ENCODE measurements at regions not wholly inside any gene's neighbourhood (a gene's known extent, or its start where the extent isn't known, plus 50 kb on each side); places are given as distances from the start of the nearest gene placed in this dataset.
"Not testable (repeated sequence)": the region's sequence is repeated elsewhere in the genome, so short reads cannot be mapped to it uniquely, and the experiment has no call there.

DNA sequence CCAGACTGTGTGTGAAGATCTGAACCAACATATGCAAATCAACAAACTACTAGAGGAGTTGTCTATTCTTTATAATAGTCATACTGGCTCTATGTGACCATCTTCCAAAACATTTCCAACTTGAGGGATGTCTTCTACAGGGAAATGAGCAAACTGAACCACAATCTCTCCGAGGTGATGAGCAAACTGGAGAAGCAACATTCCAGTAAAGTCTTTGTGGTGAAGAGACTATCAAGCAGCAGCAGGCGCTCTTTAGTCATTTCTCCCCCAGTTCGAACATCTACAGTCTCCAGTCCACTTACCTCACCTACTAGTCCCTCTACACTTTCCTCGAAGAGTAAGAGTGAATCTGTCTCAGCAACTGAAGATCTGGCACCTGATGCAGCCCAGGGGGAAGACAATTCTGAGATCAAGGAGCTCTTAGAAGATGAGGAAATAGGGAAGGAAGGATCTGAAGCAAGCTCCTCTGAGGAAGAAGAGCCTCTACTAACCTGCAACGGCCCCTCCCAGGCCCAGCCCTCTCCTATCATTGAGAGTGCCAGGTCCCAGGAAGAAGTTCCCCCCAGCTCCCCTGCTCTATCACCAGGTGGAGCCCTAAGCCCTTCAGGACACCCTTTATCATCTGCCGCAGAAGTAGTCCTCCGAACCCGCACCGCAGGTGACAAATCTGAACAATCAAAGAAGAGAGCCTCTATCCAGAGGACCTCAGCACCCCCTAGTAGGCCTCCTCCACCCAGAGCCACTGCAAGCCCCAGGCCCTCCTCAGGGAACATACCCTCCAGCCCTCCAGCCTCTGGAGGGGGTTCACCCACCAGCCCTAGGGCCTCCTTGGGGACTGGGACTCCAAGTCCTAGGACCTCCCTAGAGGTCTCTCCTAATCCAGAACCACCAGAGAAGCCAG lies 98.1 kb downstream of the HNRNPD start:
- TF ChIP-seq, protein P1, sequence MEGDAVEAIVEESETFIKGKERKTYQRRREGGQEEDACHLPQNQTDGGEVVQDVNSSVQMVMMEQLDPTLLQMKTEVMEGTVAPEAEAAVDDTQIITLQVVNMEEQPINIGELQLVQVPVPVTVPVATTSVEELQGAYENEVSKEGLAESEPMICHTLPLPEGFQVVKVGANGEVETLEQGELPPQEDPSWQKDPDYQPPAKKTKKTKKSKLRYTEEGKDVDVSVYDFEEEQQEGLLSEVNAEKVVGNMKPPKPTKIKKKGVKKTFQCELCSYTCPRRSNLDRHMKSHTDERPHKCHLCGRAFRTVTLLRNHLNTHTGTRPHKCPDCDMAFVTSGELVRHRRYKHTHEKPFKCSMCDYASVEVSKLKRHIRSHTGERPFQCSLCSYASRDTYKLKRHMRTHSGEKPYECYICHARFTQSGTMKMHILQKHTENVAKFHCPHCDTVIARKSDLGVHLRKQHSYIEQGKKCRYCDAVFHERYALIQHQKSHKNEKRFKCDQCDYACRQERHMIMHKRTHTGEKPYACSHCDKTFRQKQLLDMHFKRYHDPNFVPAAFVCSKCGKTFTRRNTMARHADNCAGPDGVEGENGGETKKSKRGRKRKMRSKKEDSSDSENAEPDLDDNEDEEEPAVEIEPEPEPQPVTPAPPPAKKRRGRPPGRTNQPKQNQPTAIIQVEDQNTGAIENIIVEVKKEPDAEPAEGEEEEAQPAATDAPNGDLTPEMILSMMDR (conservative IDR thresholded peaks at IDR 0.05; ENCODE audit: low read length): no peak
- no peak overlapping the region for H3K4me3 ChIP-seq (ENCODE audit: low read length)
- no peak for DNase-seq (ENCODE audit: low read depth)

DNA sequence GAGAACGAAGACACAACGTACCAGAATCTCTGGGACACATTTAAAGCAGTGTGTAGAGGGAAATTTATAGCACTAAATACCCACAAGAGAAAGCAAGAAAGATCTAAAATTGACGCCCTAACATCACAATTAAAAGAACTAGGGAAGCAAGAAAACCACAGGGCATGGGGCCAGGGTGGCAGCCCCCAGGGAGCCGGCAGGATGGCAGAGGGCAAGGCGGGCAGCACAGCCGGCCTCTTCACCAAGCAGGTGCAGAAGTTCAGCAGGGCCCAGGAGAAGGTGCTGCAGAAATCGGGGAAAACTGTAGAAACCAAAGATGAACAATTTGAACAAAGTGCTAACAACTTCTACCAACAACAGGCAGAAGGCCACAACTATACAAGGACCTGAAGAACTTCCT lies 99.1 kb downstream of the HNRNPD start:
- H3K4me3 ChIP-seq (ENCODE audit: low read length); DNase-seq (ENCODE audit: low read depth): not testable (repeated sequence)

DNA sequence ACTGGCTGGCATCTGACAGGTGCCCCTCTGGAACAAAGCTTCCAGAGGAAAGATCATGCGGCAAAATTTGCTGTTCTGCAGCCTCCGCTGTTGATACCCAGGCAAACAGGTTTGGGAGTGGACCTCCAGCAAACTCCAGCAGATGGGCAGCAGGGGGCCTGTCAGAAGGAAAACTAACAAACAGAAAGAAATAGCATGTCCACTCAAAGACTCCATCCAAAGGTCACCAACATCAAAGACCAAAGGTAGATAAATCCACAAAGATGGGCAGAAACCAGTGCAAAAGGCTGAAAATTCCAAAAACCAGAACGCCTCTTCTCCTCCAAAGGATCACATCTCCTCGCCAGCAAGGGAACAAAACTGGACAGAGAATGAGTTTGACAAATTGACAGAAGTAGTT lies 101.3 kb downstream of the HNRNPD start:
- DNase-seq (ENCODE audit: low read depth); H3K4me3 ChIP-seq (ENCODE audit: low read length): not testable (repeated sequence)

DNA sequence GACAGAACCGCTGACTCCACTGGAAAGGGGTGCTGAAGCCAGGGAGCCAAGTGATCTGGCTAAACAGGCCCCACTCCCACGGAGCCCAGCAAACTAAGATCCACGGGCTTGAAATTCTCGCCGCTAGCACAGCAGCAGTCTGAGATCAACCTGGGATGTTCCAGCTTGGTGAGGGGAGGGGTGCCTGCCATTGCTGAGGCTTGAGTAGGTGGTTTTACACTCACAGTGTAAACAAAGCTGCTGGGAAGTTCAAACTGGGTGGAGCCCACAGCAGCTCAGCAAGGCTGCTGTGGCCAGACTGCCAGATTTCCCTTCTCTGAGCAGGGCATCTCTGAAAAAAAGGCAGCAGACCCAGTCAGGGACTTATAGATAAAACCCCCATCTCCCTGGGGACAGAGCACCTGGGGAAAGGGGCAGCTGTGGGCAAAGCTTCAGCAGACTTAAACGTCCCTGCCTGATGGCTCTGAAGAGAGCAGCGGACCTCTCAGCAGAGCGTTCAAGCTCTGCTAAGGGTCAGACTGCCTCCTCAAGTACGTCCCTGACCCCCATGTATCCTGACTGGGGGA lies 101.8 kb downstream of the HNRNPD start:
- not testable (repeated sequence) for DNase-seq (ENCODE audit: low read depth); H3K4me3 ChIP-seq (ENCODE audit: low read length)

DNA sequence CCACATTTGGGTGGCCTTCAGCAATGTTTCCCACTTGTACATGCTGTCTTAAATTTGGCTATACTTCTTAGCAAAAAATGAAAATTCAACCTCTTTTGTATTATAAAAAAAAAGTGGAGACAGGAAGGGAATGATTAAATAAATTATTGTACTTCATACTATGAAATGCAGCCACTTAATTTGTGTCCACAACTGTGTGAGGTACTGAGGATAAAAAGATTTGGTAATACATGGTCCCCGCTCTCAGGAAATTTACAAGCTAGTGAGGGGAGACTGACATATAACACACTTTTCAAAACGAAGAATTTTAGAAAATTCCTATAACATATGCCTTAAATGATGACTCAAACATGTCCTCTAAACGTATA lies 105.0 kb downstream of the HNRNPD start:
- TF ChIP-seq, protein P1 (conservative IDR thresholded peaks at IDR 0.05; ENCODE audit: low read length): no peak
- no peak for DNase-seq (ENCODE audit: low read depth)

DNA sequence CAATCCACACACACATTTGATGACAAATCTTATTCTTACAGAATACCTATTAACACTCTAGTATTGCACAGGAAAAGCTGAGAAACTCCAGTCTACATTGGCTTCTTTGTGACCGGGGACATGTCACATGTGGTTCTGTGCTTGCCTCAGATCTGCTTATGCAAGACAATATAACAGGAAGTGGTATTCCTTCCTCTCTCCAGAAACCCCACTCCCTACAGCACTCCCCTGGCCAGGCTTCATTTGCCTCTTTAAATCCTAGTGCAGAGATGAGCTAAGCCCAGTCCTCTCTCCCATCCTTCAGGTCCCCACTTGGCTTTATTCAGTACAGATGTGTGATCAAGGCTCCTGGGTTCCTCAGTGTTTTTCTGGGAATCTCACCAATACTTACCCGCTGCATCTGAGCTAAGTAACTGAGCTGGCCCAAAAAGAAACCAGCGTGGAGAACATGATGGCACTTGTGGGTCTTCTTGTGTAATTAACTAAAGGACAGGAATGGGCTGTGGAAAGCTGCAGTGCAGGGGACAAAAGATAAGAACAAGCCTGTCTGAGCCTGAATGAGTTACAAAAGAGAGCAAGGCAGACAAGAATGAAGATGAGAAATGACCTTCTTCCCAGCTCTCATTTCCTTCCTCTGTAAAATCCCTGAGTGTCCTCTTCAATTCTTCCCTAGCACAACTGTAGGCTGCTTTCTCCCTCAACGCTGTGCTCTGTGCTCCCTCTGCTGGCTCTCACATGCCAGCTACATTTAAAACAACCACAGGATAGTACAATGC lies 105.6 kb downstream of the HNRNPD start:
- peak; percentile 62 for DNase-seq (ENCODE audit: low read depth)
- TF ChIP-seq, protein P1 (conservative IDR thresholded peaks at IDR 0.05; ENCODE audit: low read length): peak; percentile 88
- H3K4me3 ChIP-seq (ENCODE audit: low read length): no peak overlapping the region

More for the DNA sequence above, 105.0 kb downstream of the HNRNPD start:
- no peak overlapping the region for H3K4me3 ChIP-seq (ENCODE audit: low read length)

DNA sequence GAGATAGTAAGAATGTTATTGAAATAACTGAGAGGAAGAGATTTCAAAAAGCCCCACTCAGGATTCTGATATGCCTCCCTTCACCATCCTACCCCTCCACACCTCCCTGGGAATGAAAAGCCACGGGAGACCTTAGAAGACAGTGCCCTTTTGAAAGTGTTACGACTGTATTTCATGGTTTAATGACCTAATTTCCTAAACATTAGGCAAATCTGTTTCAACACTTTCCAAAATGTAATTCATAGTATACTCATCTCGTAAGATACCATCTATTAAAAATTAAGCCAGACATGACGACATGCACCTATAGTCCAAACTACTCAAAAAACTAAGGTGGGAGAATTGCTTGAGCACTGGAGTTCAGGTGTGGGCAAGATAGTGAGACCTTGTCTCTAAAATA lies 106.3 kb downstream of the HNRNPD start:
- no peak for DNase-seq (ENCODE audit: low read depth)
- TF ChIP-seq, protein P1 (conservative IDR thresholded peaks at IDR 0.05; ENCODE audit: low read length): no peak
- no peak overlapping the region for H3K4me3 ChIP-seq (ENCODE audit: low read length)

DNA sequence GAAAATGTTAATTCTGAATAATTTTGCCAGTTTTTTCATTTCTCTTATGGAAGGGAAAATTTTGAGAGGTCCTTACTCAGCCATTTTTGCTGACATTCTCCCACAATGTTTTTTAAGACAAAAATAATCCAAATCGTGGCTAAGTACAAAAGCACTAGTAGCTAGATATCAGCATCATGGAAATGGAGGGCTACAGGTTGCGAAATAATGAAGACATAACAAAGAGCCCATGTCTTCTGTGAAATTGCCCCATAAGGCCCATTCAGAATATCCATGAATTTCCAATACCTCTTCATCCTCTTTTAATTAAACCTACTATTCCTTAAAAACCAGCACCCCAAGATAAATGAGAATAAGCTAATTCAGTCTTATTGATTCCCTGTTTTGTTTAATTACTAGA lies 107.4 kb downstream of the HNRNPD start:
- H3K4me3 ChIP-seq (ENCODE audit: low read length): no peak overlapping the region
- TF ChIP-seq, protein P1 (conservative IDR thresholded peaks at IDR 0.05; ENCODE audit: low read length): no peak
- no peak for DNase-seq (ENCODE audit: low read depth)

Measured in AG10803 (cell line).